ENCODE measurements at regions not wholly inside any gene's neighbourhood (a gene's known extent, or its start where the extent isn't known, plus 50 kb on each side); places are given as distances from the start of the nearest gene placed in this dataset.

DNA sequence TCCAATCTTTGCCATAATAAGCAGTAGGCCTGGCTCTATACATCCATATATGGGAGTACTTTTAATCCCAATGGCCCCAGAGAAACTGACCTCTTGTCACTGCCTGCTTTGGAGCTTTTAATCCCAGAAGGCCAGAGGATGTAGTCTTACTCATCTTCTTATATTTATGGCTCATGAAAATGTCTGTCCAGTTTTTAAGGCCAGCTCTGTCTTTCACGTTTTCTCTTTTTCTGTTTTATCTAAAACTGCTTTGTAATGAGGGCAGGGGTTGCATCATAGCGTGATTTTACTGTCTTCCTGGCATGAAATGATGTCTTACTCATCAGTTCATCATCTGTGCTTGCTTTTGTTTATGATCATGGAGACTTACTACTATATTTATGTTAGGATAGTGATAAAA, 1094.9 kb downstream of the MAT2B start:
- no peak overlapping the region for H3K9ac ChIP-seq (replicated peaks; ENCODE audit: extremely low read depth, insufficient read depth, low read length)
- H3K36me3 ChIP-seq (ENCODE audit: control insufficient read depth in 2 of 2, extremely low read depth in 1 of 2, insufficient read depth in 2 of 2, low read length in 2 of 2) = no peaks in the 10 kb centered on the region
- H3K4me2 ChIP-seq (ENCODE audit: insufficient read depth, low read length) = no peak overlapping the region
- no peak for DNase-seq (ENCODE audit: low read depth, low spot score)
- dilution Hi-C loops (cut with MboI; ENCODE audit: extremely low pct_ligation_motif_present, low sequenced_read_pairs) = no loop called here
- no peaks in the 10 kb centered on the region for H4K20me1 ChIP-seq (replicated peaks; ENCODE audit: control insufficient read depth, extremely low read depth, insufficient read depth, low read length)
- H3K9me1 ChIP-seq (replicated peaks; ENCODE audit: control insufficient read depth, extremely low read depth, insufficient read depth, low read length) = no peaks in the 10 kb centered on the region
- FAIRE-seq = no peak
- no peak overlapping the region for H3K4me3 ChIP-seq (replicated peaks in 1 of 3; ENCODE audit: insufficient read depth in 1 of 3, low read depth in 1 of 3, low read length in 3 of 3)
- H3K27me3 ChIP-seq (ENCODE audit: control insufficient read depth in 2 of 2, insufficient read depth in 2 of 2, low read length in 2 of 2) = no peaks in the 10 kb centered on the region
- intact Hi-C loops (cut with micrococcal nuclease) = no loop called here
- H3K79me2 ChIP-seq (ENCODE audit: control insufficient read depth, insufficient read depth, low read length) = no peaks in the 10 kb centered on the region
- ChIA-PET CTCF (no interaction called here), POLR2A (no interaction called here)
- no TSS peak for BruUV-seq (replicated peaks)
- H2AFZ ChIP-seq (ENCODE audit: low read depth, low read length) = no peak overlapping the region
- H3K4me1 ChIP-seq (ENCODE audit: control insufficient read depth, extremely low read depth, insufficient read depth, low read length) = no peaks in the 10 kb centered on the region
- no peak overlapping the region for H3K27ac ChIP-seq (ENCODE audit: insufficient read depth, low read depth, low read length)
- TF ChIP-seq, protein P1, sequence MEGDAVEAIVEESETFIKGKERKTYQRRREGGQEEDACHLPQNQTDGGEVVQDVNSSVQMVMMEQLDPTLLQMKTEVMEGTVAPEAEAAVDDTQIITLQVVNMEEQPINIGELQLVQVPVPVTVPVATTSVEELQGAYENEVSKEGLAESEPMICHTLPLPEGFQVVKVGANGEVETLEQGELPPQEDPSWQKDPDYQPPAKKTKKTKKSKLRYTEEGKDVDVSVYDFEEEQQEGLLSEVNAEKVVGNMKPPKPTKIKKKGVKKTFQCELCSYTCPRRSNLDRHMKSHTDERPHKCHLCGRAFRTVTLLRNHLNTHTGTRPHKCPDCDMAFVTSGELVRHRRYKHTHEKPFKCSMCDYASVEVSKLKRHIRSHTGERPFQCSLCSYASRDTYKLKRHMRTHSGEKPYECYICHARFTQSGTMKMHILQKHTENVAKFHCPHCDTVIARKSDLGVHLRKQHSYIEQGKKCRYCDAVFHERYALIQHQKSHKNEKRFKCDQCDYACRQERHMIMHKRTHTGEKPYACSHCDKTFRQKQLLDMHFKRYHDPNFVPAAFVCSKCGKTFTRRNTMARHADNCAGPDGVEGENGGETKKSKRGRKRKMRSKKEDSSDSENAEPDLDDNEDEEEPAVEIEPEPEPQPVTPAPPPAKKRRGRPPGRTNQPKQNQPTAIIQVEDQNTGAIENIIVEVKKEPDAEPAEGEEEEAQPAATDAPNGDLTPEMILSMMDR (IDR thresholded peaks at IDR 0.05; ENCODE audit: extremely low read depth in 1 of 2, insufficient read depth in 1 of 2, low read depth in 1 of 2, low read length in 2 of 2) = no peak
- no peak for TF ChIP-seq JUN (IDR thresholded peaks at IDR 0.05; ENCODE audit: borderline replicate concordance, insufficient read depth, insufficient read length, low read depth)
- TF ChIP-seq MYC (IDR thresholded peaks at IDR 0.05; ENCODE audit: low read depth, low read length) = no peak
- TF ChIP-seq EZH2 (IDR thresholded peaks at IDR 0.05; ENCODE audit: borderline replicate concordance, low read depth, low read length, severe bottlenecking) = no peak
- TF ChIP-seq POLR2AphosphoS5 (IDR thresholded peaks at IDR 0.05; ENCODE audit: insufficient read depth, low read depth, low read length) = no peak
- TF ChIP-seq, protein P2, sequence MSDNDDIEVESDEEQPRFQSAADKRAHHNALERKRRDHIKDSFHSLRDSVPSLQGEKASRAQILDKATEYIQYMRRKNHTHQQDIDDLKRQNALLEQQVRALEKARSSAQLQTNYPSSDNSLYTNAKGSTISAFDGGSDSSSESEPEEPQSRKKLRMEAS (IDR thresholded peaks at IDR 0.05; ENCODE audit: insufficient read depth, insufficient read length) = no peak
- TF ChIP-seq FOS (IDR thresholded peaks at IDR 0.05; ENCODE audit: borderline replicate concordance, insufficient read depth, low read length) = no peak
- TF ChIP-seq GATA2 (IDR thresholded peaks at IDR 0.05; ENCODE audit: insufficient read depth, insufficient read length, low read depth, low read length) = no peak
- no peak for TF ChIP-seq POLR2A (IDR thresholded peaks at IDR 0.05; ENCODE audit: low read depth, low read length)
- H3K9me3 ChIP-seq (replicated peaks; ENCODE audit: control insufficient read depth, insufficient read depth, low read length) = peaks cover 2% of the 10 kb centered on the region

Data from endothelial cell of umbilical vein (primary cell).